ENCODE measurements at regions not wholly inside any gene's neighbourhood (a gene's known extent, or its start where the extent isn't known, plus 50 kb on each side); places are given as distances from the start of the nearest gene placed in this dataset.

DNA sequence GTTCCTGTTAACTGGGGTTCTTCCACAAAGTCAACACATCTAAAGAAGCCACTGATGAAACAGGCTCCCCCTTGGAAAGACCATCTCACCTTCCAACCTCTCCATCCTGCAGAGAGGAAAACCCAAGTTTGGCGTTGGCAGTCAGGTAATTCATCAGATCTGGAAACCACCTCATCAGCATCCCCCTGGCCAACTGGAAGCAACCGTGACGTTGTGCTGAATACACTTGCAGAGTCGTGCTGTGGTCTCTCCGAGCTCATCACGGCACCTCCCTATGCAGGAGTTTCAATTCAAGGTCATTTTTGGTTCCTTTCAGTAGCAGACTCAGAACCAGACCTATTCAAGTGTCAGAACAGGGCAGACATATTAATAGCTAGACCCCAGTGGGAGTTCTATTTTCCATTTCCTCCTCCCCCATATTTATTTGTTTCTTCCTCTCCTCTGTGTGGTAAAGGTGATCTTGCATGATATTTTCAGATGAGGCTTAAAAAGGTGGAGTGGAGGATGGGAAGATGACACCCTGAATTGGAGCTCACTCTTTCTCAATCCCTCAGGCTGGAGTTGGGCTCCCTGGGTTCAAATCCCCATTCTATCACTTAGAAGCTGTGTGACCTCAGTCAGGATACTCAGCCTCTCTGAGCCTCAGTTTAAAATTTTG lies 149.1 kb upstream of the ADO start:
- no peaks in the 10 kb centered on the region for H3K4me1 ChIP-seq (ENCODE audit: control insufficient read depth, extremely low read depth, insufficient read depth, low read length)
- no peak for FAIRE-seq
- no peaks in the 10 kb centered on the region for H3K79me2 ChIP-seq (ENCODE audit: control insufficient read depth, insufficient read depth, low read length)
- no peak overlapping the region for H3K27ac ChIP-seq (ENCODE audit: control insufficient read depth, insufficient read depth, low read length)
- H3K4me3 ChIP-seq (ENCODE audit: control insufficient read depth in 2 of 3, extremely low read depth in 1 of 3, insufficient read depth in 2 of 3, low read depth in 1 of 3, low read length in 3 of 3) = no peak overlapping the region
- DNase-seq (ENCODE audit: low read depth, low spot score) = no peak
- H3K9me3 ChIP-seq (ENCODE audit: control insufficient read depth, low read depth, low read length) = no peaks in the 10 kb centered on the region
- H3K9ac ChIP-seq (ENCODE audit: control insufficient read depth, extremely low read depth, insufficient read depth, low read length) = no peak overlapping the region
- no peaks in the 10 kb centered on the region for H3K27me3 ChIP-seq (ENCODE audit: control insufficient read depth, extremely low read depth, insufficient read depth, low read length)
- no peaks in the 10 kb centered on the region for H3K9me1 ChIP-seq (ENCODE audit: control insufficient read depth, extremely low read depth, insufficient read depth, low read length)
- no peak overlapping the region for H3K4me2 ChIP-seq (ENCODE audit: control insufficient read depth, extremely low read depth, insufficient read depth, low read depth, low read length)
- dilution Hi-C loops (cut with MboI; ENCODE audit: extremely low pct_ligation_motif_present, low sequenced_read_pairs) = no loop called here
- no peak for TF ChIP-seq EZH2 (IDR thresholded peaks at IDR 0.05; ENCODE audit: low read length)
- TF ChIP-seq, protein P1, sequence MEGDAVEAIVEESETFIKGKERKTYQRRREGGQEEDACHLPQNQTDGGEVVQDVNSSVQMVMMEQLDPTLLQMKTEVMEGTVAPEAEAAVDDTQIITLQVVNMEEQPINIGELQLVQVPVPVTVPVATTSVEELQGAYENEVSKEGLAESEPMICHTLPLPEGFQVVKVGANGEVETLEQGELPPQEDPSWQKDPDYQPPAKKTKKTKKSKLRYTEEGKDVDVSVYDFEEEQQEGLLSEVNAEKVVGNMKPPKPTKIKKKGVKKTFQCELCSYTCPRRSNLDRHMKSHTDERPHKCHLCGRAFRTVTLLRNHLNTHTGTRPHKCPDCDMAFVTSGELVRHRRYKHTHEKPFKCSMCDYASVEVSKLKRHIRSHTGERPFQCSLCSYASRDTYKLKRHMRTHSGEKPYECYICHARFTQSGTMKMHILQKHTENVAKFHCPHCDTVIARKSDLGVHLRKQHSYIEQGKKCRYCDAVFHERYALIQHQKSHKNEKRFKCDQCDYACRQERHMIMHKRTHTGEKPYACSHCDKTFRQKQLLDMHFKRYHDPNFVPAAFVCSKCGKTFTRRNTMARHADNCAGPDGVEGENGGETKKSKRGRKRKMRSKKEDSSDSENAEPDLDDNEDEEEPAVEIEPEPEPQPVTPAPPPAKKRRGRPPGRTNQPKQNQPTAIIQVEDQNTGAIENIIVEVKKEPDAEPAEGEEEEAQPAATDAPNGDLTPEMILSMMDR (optimal IDR thresholded peaks at IDR 0.05 in 1 of 3, IDR thresholded peaks at IDR 0.05 in 1 of 3, conservative IDR thresholded peaks at IDR 0.05 in 1 of 3; ENCODE audit: extremely low read depth in 1 of 3, insufficient read depth in 2 of 3, low read length in 3 of 3) = no peak
- no peak overlapping the region for H2AFZ ChIP-seq (ENCODE audit: control insufficient read depth, low read length)
- H4K20me1 ChIP-seq (ENCODE audit: control insufficient read depth, extremely low read depth, insufficient read depth, low read length) = no peaks in the 10 kb centered on the region
- no peaks in the 10 kb centered on the region for H3K36me3 ChIP-seq (ENCODE audit: control insufficient read depth in 2 of 2, extremely low read depth in 1 of 2, insufficient read depth in 2 of 2, low read length in 2 of 2)

- H3K36me3 ChIP-seq (ENCODE audit: control insufficient read depth in 2 of 2, extremely low read depth in 1 of 2, insufficient read depth in 2 of 2, low read length in 2 of 2) = no peaks in the 10 kb centered on the region
- TF ChIP-seq, protein P1 (optimal IDR thresholded peaks at IDR 0.05 in 1 of 3, IDR thresholded peaks at IDR 0.05 in 1 of 3, conservative IDR thresholded peaks at IDR 0.05 in 1 of 3; ENCODE audit: extremely low read depth in 1 of 3, insufficient read depth in 2 of 3, low read length in 3 of 3) = no peak
- TF ChIP-seq EZH2 (IDR thresholded peaks at IDR 0.05; ENCODE audit: low read length) = no peak
- FAIRE-seq = no peak
- dilution Hi-C loops (cut with MboI; ENCODE audit: extremely low pct_ligation_motif_present, low sequenced_read_pairs) = no loop called here
- no peaks in the 10 kb centered on the region for H3K9me1 ChIP-seq (ENCODE audit: control insufficient read depth, extremely low read depth, insufficient read depth, low read length)
- H3K4me2 ChIP-seq (ENCODE audit: control insufficient read depth, extremely low read depth, insufficient read depth, low read depth, low read length) = no peak overlapping the region
- H3K4me1 ChIP-seq (ENCODE audit: control insufficient read depth, extremely low read depth, insufficient read depth, low read length) = no peaks in the 10 kb centered on the region
- no peak overlapping the region for H3K4me3 ChIP-seq (ENCODE audit: control insufficient read depth in 2 of 3, extremely low read depth in 1 of 3, insufficient read depth in 2 of 3, low read depth in 1 of 3, low read length in 3 of 3)
- DNase-seq (ENCODE audit: low read depth, low spot score) = no peak
- H3K79me2 ChIP-seq (ENCODE audit: control insufficient read depth, insufficient read depth, low read length) = no peaks in the 10 kb centered on the region
- no peaks in the 10 kb centered on the region for H4K20me1 ChIP-seq (ENCODE audit: control insufficient read depth, extremely low read depth, insufficient read depth, low read length)
- no peaks in the 10 kb centered on the region for H3K9me3 ChIP-seq (ENCODE audit: control insufficient read depth, low read depth, low read length)
- no peak overlapping the region for H3K9ac ChIP-seq (ENCODE audit: control insufficient read depth, extremely low read depth, insufficient read depth, low read length)
- no peaks in the 10 kb centered on the region for H3K27me3 ChIP-seq (ENCODE audit: control insufficient read depth, extremely low read depth, insufficient read depth, low read length)
- no peak overlapping the region for H3K27ac ChIP-seq (ENCODE audit: control insufficient read depth, insufficient read depth, low read length)
- H2AFZ ChIP-seq (ENCODE audit: control insufficient read depth, low read length) = no peak overlapping the region
Measured at GRCh38 chr10:62657244-62657835, 147.2 kb upstream of the ADO start.
